HG02678 (cell line): ENCODE measurements at regions not wholly inside any gene's neighbourhood (a gene's known extent, or its start where the extent isn't known, plus 50 kb on each side); places are given as distances from the start of the nearest gene placed in this dataset.

Source experiments
- ATAC-seq: cut with Tn5 transposase; IDR thresholded peaks from one replicate; pipeline ENCODE4 v1.9.1; 2021; ENCODE audit warnings: mild to moderate bottlenecking, moderate library complexity; ENCODE audit not compliant: unreplicated experiment

- no peak for ATAC-seq
Measured at GRCh38 chr3:180330440-180330839, 271.5 kb upstream of the TTC14 start.

- ATAC-seq, result peak; percentile 59
Measured at GRCh38 chr3:180332608-180333007, 269.4 kb upstream of the TTC14 start.

- ATAC-seq, result no peak
Measured at GRCh38 chr3:180335050-180335449, 266.9 kb upstream of the TTC14 start.

- ATAC-seq, result no peak
Measured at GRCh38 chr3:180340395-180340794, 261.6 kb upstream of the TTC14 start.

- ATAC-seq, result no peak
Measured at GRCh38 chr3:180341516-180341915, 260.4 kb upstream of the TTC14 start.

- no peak for ATAC-seq
Measured at GRCh38 chr3:180351601-180352000, 250.4 kb upstream of the TTC14 start.

- no peak for ATAC-seq
Measured at GRCh38 chr3:180352261-180352660, 249.7 kb upstream of the TTC14 start.

- ATAC-seq, result no peak
Measured at GRCh38 chr3:180354214-180354613, 247.7 kb upstream of the TTC14 start.

- ATAC-seq, result no peak
Measured at GRCh38 chr3:180358179-180358578, 243.8 kb upstream of the TTC14 start.

GRCh38 chr3:180359061-180359952, 242.7 kb upstream of the TTC14 start:
- no peak for ATAC-seq

GRCh38 chr3:180359953-180360279, 242.0 kb upstream of the TTC14 start:
- no peak for ATAC-seq

GRCh38 chr3:180362081-180362480, 239.9 kb upstream of the TTC14 start:
- no peak for ATAC-seq

- no peak for ATAC-seq
Measured at GRCh38 chr3:180375831-180376230, 226.1 kb upstream of the TTC14 start.

GRCh38 chr3:180378496-180378895, 223.5 kb upstream of the TTC14 start:
- ATAC-seq, result no peak

- no peak for ATAC-seq
Measured at GRCh38 chr3:180382638-180383180, 219.3 kb upstream of the TTC14 start.

- ATAC-seq, result no peak
Measured at GRCh38 chr3:180383332-180384020, 218.5 kb upstream of the TTC14 start.

GRCh38 chr3:180390313-180390712, 211.7 kb upstream of the TTC14 start:
- ATAC-seq, result no peak

GRCh38 chr3:180391001-180391400, 211.0 kb upstream of the TTC14 start:
- no peak for ATAC-seq

- no peak for ATAC-seq
Measured at GRCh38 chr3:180401226-180401625, 200.7 kb upstream of the TTC14 start.

GRCh38 chr3:180402471-180403073, 199.4 kb upstream of the TTC14 start:
- ATAC-seq, result peak; percentile 66

- ATAC-seq, result no peak
Measured at GRCh38 chr3:180403156-180403555, 198.8 kb upstream of the TTC14 start.

GRCh38 chr3:180408654-180409053, 193.3 kb upstream of the TTC14 start:
- no peak for ATAC-seq
